ENCODE measurements at regions not wholly inside any gene's neighbourhood (a gene's known extent, or its start where the extent isn't known, plus 50 kb on each side); places are given as distances from the start of the nearest gene placed in this dataset.

DNA sequence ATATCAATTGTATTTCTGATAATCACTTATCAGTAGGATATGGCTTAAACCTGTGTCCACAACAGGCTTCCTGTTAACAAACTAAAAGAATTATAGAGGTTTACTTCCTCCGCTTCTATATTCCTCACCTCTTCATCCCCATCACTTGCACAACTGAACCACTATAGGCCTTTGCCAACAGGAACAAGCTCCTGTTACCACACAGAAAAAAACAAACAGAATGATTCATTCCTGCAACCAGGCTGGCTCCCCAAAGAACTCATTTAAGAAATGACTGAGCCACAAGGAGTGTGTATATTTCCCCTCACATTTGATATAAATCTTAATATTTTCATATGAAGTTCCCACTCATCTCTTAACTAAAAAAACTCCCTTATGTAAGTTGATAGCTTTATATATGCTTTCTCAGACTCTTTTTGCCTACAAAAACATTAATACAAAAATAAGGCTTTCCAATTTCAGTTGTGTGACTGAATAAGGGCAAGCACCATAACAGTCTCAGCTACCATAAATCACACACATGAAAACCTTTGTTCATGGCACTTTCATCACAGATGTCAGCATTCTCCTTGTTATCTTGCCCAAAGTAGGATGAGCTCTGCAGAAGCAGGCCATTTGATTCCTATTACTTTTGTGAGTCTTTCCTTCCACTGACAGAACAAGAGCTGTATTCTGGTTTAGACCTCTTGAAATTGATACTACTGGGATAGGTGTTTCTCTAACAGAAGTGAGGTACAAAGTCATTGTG, 366.8 kb downstream of the SLITRK1 start:
- H3K4me1 ChIP-seq (ENCODE audit: control insufficient read depth in 3 of 3, insufficient read depth in 2 of 3, low read depth in 1 of 3, low read length in 2 of 3) = no peaks in the 10 kb centered on the region
- WGBS, 3 donors = 87 to 93% (median 93%) methylated on average over 1 of the region's 1 CpG
- FAIRE-seq (no peak), DNase-seq (no peak)
- H3K9me3 ChIP-seq (ENCODE audit: control insufficient read depth in 2 of 2, insufficient read depth in 1 of 2, low read depth in 1 of 2, low read length in 1 of 2) = peaks cover 0 to 8% of the 10 kb centered on the region in 2 donors
- no peaks in the 10 kb centered on the region for H3K27me3 ChIP-seq (ENCODE audit: control insufficient read depth in 3 of 3, insufficient read depth in 3 of 3, low read length in 3 of 3)
- no peak overlapping the region for H3K27ac ChIP-seq (ENCODE audit: low read depth in 1 of 3, low read length in 2 of 3)
- H3K4me3 ChIP-seq (ENCODE audit: low read depth in 1 of 3, low read length in 3 of 3) = no peak overlapping the region
- H3K36me3 ChIP-seq (ENCODE audit: control insufficient read depth in 3 of 3, insufficient read depth in 2 of 3, low read depth in 1 of 3, low read length in 3 of 3) = no peaks in the 10 kb centered on the region

DNA sequence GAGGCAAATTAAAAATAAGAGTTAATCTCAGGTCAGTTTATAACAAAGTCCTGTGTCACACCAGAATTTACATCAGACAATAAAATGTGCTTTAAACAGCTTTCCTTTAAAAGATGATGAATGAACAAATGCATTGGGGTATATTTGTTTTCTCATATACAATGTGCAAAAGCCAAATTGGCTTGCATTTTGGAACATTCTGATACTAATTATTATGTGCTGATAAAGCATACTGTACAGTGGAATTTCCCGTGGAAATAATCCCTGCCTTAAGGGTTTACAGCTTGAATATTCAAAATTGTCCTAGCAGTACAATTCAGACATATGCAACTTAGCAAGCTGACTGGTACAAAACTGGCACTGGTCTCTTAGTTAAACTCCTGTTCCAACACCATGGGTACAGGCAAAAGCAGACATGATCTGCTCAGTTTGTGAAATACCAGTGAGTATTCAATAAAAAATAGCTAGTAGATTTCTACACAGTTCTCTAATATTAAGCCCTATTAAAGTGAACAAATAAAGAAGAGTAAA, 373.4 kb downstream of the SLITRK1 start:
- DNase-seq = no peak
- WGBS, 3 donors = 33 to 51% (median 40%) methylated on average over 1 of the region's 1 CpG
- H3K9me3 ChIP-seq (ENCODE audit: control insufficient read depth in 2 of 2, insufficient read depth in 1 of 2, low read depth in 1 of 2, low read length in 1 of 2) = peaks cover 0 to 2% of the 10 kb centered on the region in 2 donors
- no peak overlapping the region for H3K27ac ChIP-seq (ENCODE audit: low read depth in 1 of 3, low read length in 2 of 3)
- H3K27me3 ChIP-seq (ENCODE audit: control insufficient read depth in 3 of 3, insufficient read depth in 3 of 3, low read length in 3 of 3) = no peaks in the 10 kb centered on the region
- H3K36me3 ChIP-seq (ENCODE audit: control insufficient read depth in 3 of 3, insufficient read depth in 2 of 3, low read depth in 1 of 3, low read length in 3 of 3) = no peaks in the 10 kb centered on the region
- no peak for FAIRE-seq
- H3K4me1 ChIP-seq (ENCODE audit: control insufficient read depth in 3 of 3, insufficient read depth in 2 of 3, low read depth in 1 of 3, low read length in 2 of 3) = no peaks in the 10 kb centered on the region
- H3K4me3 ChIP-seq (ENCODE audit: low read depth in 1 of 3, low read length in 3 of 3) = no peak overlapping the region

DNA sequence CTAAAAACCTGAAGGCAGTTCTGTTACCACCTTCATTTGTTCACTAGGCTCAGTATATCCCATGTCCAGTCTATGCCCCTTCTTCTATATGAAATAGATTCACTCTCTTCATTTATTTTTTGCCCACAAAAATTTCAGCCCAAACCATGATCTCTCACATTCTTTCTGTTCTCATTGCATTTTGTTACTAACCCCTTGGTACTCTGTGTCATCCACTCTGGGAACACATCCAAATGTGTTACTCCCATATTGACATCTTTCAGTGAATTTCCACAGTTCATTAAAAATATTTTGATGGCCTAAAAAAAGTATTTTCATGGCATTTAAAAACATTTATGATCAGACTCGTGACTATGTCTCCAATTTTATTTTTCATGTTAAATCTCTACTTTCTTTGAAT, 378.9 kb downstream of the SLITRK1 start:
- no peaks in the 10 kb centered on the region for H3K36me3 ChIP-seq (ENCODE audit: control insufficient read depth in 3 of 3, insufficient read depth in 2 of 3, low read depth in 1 of 3, low read length in 3 of 3)
- no peaks in the 10 kb centered on the region for H3K4me1 ChIP-seq (ENCODE audit: control insufficient read depth in 3 of 3, insufficient read depth in 2 of 3, low read depth in 1 of 3, low read length in 2 of 3)
- FAIRE-seq (no peak), DNase-seq (no peak)
- no peak overlapping the region for H3K4me3 ChIP-seq (ENCODE audit: low read depth in 1 of 3, low read length in 3 of 3)
- H3K27me3 ChIP-seq (ENCODE audit: control insufficient read depth in 3 of 3, insufficient read depth in 3 of 3, low read length in 3 of 3) = no peaks in the 10 kb centered on the region
- WGBS, 3 donors = 59 to 78% (median 63%) methylated on average over 1 of the region's 1 CpG
- H3K27ac ChIP-seq (ENCODE audit: low read depth in 1 of 3, low read length in 2 of 3) = no peak overlapping the region
- no peaks in the 10 kb centered on the region for H3K9me3 ChIP-seq (ENCODE audit: control insufficient read depth in 2 of 2, insufficient read depth in 1 of 2, low read depth in 1 of 2, low read length in 1 of 2)

DNA sequence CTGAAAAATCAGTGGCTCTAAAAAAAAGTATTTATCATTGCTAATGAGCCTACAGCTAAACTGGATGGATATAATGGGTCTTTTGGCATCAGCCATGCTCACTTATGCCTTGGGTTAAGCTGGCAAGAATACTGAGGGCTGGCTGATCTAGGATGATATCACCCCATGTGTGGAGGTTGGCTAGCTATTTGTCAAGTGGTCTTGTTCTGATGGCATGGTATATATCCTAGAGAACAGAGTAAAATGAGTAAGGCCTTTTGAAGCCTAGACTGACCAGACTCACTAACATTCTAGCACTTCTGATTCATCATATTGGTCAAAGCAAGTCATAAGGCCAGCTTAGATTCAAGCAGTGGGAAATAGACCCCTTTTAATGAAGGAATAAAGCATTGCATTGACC, 383.0 kb downstream of the SLITRK1 start:
- FAIRE-seq (no peak), DNase-seq (no peak)
- Histone ChIP-seq H3K27ac (ENCODE audit: low read depth in 1 of 3, low read length in 2 of 3) (no peak overlapping the region), H3K27me3 (ENCODE audit: control insufficient read depth in 3 of 3, insufficient read depth in 3 of 3, low read length in 3 of 3) (no peaks in the 10 kb centered on the region), H3K4me3 (ENCODE audit: low read depth in 1 of 3, low read length in 3 of 3) (no peak overlapping the region), H3K36me3 (ENCODE audit: control insufficient read depth in 3 of 3, insufficient read depth in 2 of 3, low read depth in 1 of 3, low read length in 3 of 3) (no peaks in the 10 kb centered on the region), H3K4me1 (ENCODE audit: control insufficient read depth in 3 of 3, insufficient read depth in 2 of 3, low read depth in 1 of 3, low read length in 2 of 3) (no peaks in the 10 kb centered on the region), H3K9me3 (ENCODE audit: control insufficient read depth in 2 of 2, insufficient read depth in 1 of 2, low read depth in 1 of 2, low read length in 1 of 2) (no peaks in the 10 kb centered on the region)

DNA sequence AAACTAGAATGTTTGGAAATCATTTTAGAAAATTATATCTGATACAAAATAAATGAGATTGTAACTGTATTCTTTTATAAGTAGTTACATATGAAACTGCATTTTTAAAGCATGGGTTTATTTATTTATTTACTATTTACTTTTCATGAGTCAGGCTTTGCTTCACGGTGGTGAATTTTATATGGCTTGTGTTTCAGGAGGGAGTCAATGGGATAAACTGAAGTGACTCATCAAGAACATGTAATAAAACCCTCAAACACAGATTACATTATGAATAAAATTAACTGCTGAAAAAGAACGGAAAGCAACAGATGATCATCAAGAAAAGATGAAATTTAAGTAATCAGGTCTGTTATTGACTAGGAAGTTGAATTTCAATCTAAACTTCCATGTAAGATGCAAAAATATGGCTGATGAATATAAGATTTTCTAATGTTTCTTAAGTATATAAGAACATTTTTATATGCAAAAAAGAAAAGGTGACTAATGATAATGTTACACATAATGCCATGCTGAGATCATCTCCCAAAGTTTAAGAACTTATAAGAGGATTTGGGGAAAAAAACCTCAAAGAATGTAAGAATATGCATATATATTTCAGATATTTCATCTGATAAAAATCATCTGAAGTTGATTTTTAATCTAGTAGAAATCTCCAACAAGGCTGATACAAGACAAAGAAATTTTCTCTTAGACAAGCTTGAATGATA, 383.6 kb downstream of the SLITRK1 start:
- H3K4me3 ChIP-seq (ENCODE audit: low read depth in 1 of 3, low read length in 3 of 3) = no peak overlapping the region
- H3K4me1 ChIP-seq (ENCODE audit: control insufficient read depth in 3 of 3, insufficient read depth in 2 of 3, low read depth in 1 of 3, low read length in 2 of 3) = no peaks in the 10 kb centered on the region
- no peak for DNase-seq
- H3K27ac ChIP-seq (ENCODE audit: low read depth in 1 of 3, low read length in 2 of 3) = no peak overlapping the region
- no peaks in the 10 kb centered on the region for H3K27me3 ChIP-seq (ENCODE audit: control insufficient read depth in 3 of 3, insufficient read depth in 3 of 3, low read length in 3 of 3)
- H3K9me3 ChIP-seq (ENCODE audit: control insufficient read depth in 2 of 2, insufficient read depth in 1 of 2, low read depth in 1 of 2, low read length in 1 of 2) = no peaks in the 10 kb centered on the region
- 36 to 62% (median 45%) methylated on average over 2 of the region's 2 CpGs for WGBS, 3 donors
- H3K36me3 ChIP-seq (ENCODE audit: control insufficient read depth in 3 of 3, insufficient read depth in 2 of 3, low read depth in 1 of 3, low read length in 3 of 3) = no peaks in the 10 kb centered on the region
- no peak for FAIRE-seq

DNA sequence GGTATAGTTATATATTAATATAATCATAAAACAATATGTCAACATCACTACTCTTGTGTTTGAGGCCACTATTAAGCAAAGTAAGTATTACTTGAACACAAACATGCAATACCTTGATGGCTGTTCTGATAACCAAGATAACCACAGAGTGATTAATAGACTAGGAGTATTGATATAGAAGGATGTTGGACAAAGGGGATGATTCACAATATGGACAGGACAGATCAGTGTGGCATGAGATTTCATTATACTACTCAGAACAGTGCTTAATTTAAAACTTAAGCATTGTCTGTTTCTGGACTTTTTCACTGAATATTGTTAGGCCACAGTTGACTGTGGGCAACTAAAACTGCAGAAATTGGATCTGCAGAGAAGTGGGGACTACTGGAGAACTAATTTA, 384.2 kb downstream of the SLITRK1 start:
- Histone ChIP-seq H3K9me3 (ENCODE audit: control insufficient read depth in 2 of 2, insufficient read depth in 1 of 2, low read depth in 1 of 2, low read length in 1 of 2) (no peaks in the 10 kb centered on the region), H3K4me3 (ENCODE audit: low read depth in 1 of 3, low read length in 3 of 3) (no peak overlapping the region), H3K4me1 (ENCODE audit: control insufficient read depth in 3 of 3, insufficient read depth in 2 of 3, low read depth in 1 of 3, low read length in 2 of 3) (no peaks in the 10 kb centered on the region), H3K27ac (ENCODE audit: low read depth in 1 of 3, low read length in 2 of 3) (no peak overlapping the region), H3K27me3 (ENCODE audit: control insufficient read depth in 3 of 3, insufficient read depth in 3 of 3, low read length in 3 of 3) (no peaks in the 10 kb centered on the region), H3K36me3 (ENCODE audit: control insufficient read depth in 3 of 3, insufficient read depth in 2 of 3, low read depth in 1 of 3, low read length in 3 of 3) (no peaks in the 10 kb centered on the region)
- DNase-seq = no peak
- no peak for FAIRE-seq

DNA sequence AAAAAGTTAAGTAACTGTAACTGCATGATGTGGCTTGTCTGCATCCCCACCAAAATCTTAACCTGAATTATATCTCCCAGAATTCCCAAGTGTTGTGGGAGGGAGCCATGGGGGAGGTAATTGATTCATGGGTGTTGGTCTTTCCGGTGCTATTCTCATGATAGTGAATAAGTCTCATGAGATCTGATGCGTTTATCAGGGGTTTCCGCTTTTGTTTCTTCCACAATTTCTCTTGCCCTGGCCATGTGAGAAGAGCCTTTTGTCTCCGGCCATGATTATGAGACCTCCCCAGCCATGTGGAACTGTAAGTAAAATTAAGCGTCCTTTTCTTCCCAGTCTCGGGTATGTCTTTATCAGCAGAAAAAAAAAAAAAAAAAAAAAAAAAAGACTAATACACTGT, 385.8 kb downstream of the SLITRK1 start:
- no peaks in the 10 kb centered on the region for H3K36me3 ChIP-seq (ENCODE audit: control insufficient read depth in 3 of 3, insufficient read depth in 2 of 3, low read depth in 1 of 3, low read length in 3 of 3)
- WGBS, 3 donors = 91 to 97% (median 95%) methylated on average over 6 of the region's 6 CpGs
- FAIRE-seq (no peak), DNase-seq (no peak)
- H3K4me3 ChIP-seq (ENCODE audit: low read depth in 1 of 3, low read length in 3 of 3) = no peak overlapping the region
- no peaks in the 10 kb centered on the region for H3K9me3 ChIP-seq (ENCODE audit: control insufficient read depth in 2 of 2, insufficient read depth in 1 of 2, low read depth in 1 of 2, low read length in 1 of 2)
- H3K4me1 ChIP-seq (ENCODE audit: control insufficient read depth in 3 of 3, insufficient read depth in 2 of 3, low read depth in 1 of 3, low read length in 2 of 3) = no peaks in the 10 kb centered on the region
- no peak overlapping the region for H3K27ac ChIP-seq (ENCODE audit: low read depth in 1 of 3, low read length in 2 of 3)
- H3K27me3 ChIP-seq (ENCODE audit: control insufficient read depth in 3 of 3, insufficient read depth in 3 of 3, low read length in 3 of 3) = no peaks in the 10 kb centered on the region

DNA sequence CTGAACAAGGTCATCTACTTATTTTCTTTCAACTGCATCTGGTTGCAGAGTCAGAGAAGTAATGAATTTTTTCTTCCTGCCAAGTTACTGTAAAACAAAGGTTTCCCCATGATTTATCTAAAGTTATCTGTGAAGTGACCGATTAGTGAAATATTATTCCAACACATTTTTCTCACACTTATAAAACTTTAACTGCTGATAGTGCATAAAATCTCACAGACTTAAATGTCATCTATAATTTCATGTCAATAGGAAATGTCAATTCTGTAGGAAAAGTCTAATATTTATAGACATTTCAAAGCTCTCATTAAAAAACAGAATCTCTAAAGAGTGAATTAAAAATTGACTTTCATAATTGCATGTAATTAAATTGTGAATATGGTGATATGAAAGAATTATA, 397.2 kb downstream of the SLITRK1 start:
- no peak overlapping the region for H3K27ac ChIP-seq (ENCODE audit: low read depth in 1 of 3, low read length in 2 of 3)
- no peaks in the 10 kb centered on the region for H3K36me3 ChIP-seq (ENCODE audit: control insufficient read depth in 3 of 3, insufficient read depth in 2 of 3, low read depth in 1 of 3, low read length in 3 of 3)
- 63 to 68% (median 68%) methylated on average over 1 of the region's 1 CpG for WGBS, 3 donors
- H3K27me3 ChIP-seq (ENCODE audit: control insufficient read depth in 3 of 3, insufficient read depth in 3 of 3, low read length in 3 of 3) = no peaks in the 10 kb centered on the region
- no peaks in the 10 kb centered on the region for H3K9me3 ChIP-seq (ENCODE audit: control insufficient read depth in 2 of 2, insufficient read depth in 1 of 2, low read depth in 1 of 2, low read length in 1 of 2)
- DNase-seq = no peak
- no peak overlapping the region for H3K4me3 ChIP-seq (ENCODE audit: low read depth in 1 of 3, low read length in 3 of 3)
- FAIRE-seq = no peak
- no peaks in the 10 kb centered on the region for H3K4me1 ChIP-seq (ENCODE audit: control insufficient read depth in 3 of 3, insufficient read depth in 2 of 3, low read depth in 1 of 3, low read length in 2 of 3)

Data from small intestine (tissue), 7 donors.